KMS-11 (cell line): ENCODE measurements at regions not wholly inside any gene's neighbourhood (a gene's known extent, or its start where the extent isn't known, plus 50 kb on each side); places are given as distances from the start of the nearest gene placed in this dataset.

ENCODE experiments used
- H2AFZ ChIP-seq: fragments of 200-600 bp; sonication (generic); 2 replicates; pipeline ENCODE4 v1.6.1; 2016; ENCODE audit warnings: antibody characterized with exemption, mixed run types, low read depth
- H3K27ac ChIP-seq: fragments of 200-600 bp; sonication (generic); 2 replicates; pipeline ENCODE4 v1.6.1; 2016; ENCODE audit warnings: mild to moderate bottlenecking, mixed run types
- H3K27me3 ChIP-seq: fragments of 200-600 bp; sonication (generic); 2 replicates; pipeline ENCODE4 v1.6.1; 2017; ENCODE audit warnings: mild to moderate bottlenecking, low read depth, mixed run types, moderate library complexity; ENCODE audit not compliant: insufficient read depth
- H3K36me3 ChIP-seq: fragments of 200-600 bp; sonication (generic); 2 replicates; pipeline ENCODE4 v1.6.1; 2017; ENCODE audit warnings: mild to moderate bottlenecking, mixed run types; ENCODE audit not compliant: insufficient read depth
- H3K4me1 ChIP-seq: fragments of 200-600 bp; sonication (generic); 2 replicates; pipeline ENCODE4 v1.6.1; 2016; ENCODE audit warnings: mild to moderate bottlenecking, low read depth, mixed run types; ENCODE audit not compliant: poor library complexity, severe bottlenecking
- H3K4me2 ChIP-seq: fragments of 200-600 bp; sonication (generic); 2 replicates; pipeline ENCODE4 v1.7.0; 2016; ENCODE audit warnings: mild to moderate bottlenecking, mixed run types
- H3K4me3 ChIP-seq: fragments of 200-600 bp; sonication (generic); IDR thresholded peaks from 2 replicates; pipeline ENCODE4 v1.6.1; 2017; ENCODE audit warnings: low read depth, low read length, mixed read lengths; ENCODE audit not compliant: insufficient read depth
- H3K79me2 ChIP-seq: fragments of 200-600 bp; sonication (generic); 2 replicates; pipeline ENCODE4 v1.6.1; 2016; ENCODE audit warnings: low read depth, mixed run types; ENCODE audit not compliant: insufficient read depth
- H3K9ac ChIP-seq: fragments of 200-600 bp; sonication (generic); 2 replicates; pipeline ENCODE4 v1.6.1; 2016; ENCODE audit warnings: mild to moderate bottlenecking, mixed run types
- H4K20me1 ChIP-seq: fragments of 200-600 bp; sonication (generic); 2 replicates; pipeline ENCODE4 v1.6.1; 2016; ENCODE audit warnings: mild to moderate bottlenecking, mixed run types; ENCODE audit not compliant: insufficient read depth
- CTCF ChIP-seq: fragments of 200-600 bp; sonication (generic); conservative IDR thresholded peaks from 2 replicates; pipeline ENCODE4 v1.6.1; 2017; ENCODE audit warnings: low read depth, mild to moderate bottlenecking, antibody characterized with exemption, low read length, moderate library complexity, mixed read lengths

GRCh38 chr20:40080041-40080652, 608.9 kb downstream of the MAFB start:
- Histone ChIP-seq H2AFZ (no peak overlapping the region), H4K20me1 (no peaks in the 10 kb centered on the region), H3K4me2 (no peak overlapping the region), H3K36me3 (no peaks in the 10 kb centered on the region), H3K79me2 (no peaks in the 10 kb centered on the region), H3K4me1 (no peaks in the 10 kb centered on the region), H3K27ac (no peak overlapping the region), H3K9ac (no peak overlapping the region), H3K27me3 (no peaks in the 10 kb centered on the region), H3K4me3 (no peak overlapping the region)
- TF ChIP-seq CTCF = no peak

- H3K9ac ChIP-seq = no peak overlapping the region
- no peaks in the 10 kb centered on the region for H3K27me3 ChIP-seq
- TF ChIP-seq CTCF = no peak
- no peaks in the 10 kb centered on the region for H3K79me2 ChIP-seq
- no peak overlapping the region for H3K4me2 ChIP-seq
- no peak overlapping the region for H3K4me3 ChIP-seq
- no peaks in the 10 kb centered on the region for H4K20me1 ChIP-seq
- H3K4me1 ChIP-seq = no peaks in the 10 kb centered on the region
- no peaks in the 10 kb centered on the region for H3K36me3 ChIP-seq
- no peak overlapping the region for H3K27ac ChIP-seq
- H2AFZ ChIP-seq = no peak overlapping the region
These were observed 615.4 kb downstream of the MAFB start for GRCh38 chr20:40073535-40074111.

GRCh38 chr20:40072907-40073306, 616.1 kb downstream of the MAFB start:
- Histone ChIP-seq H4K20me1 (no peaks in the 10 kb centered on the region), H3K4me2 (no peak overlapping the region), H3K27ac (no peak overlapping the region), H3K9ac (no peak overlapping the region), H3K27me3 (no peaks in the 10 kb centered on the region), H3K4me1 (no peaks in the 10 kb centered on the region), H3K4me3 (no peak overlapping the region), H3K79me2 (no peaks in the 10 kb centered on the region), H2AFZ (no peak overlapping the region), H3K36me3 (no peaks in the 10 kb centered on the region)
- TF ChIP-seq CTCF = no peak

GRCh38 chr20:40056171-40056570, 632.9 kb downstream of the MAFB start:
- no peaks in the 10 kb centered on the region for H3K4me1 ChIP-seq
- no peaks in the 10 kb centered on the region for H3K79me2 ChIP-seq
- no peak overlapping the region for H3K9ac ChIP-seq
- no peak overlapping the region for H2AFZ ChIP-seq
- no peak overlapping the region for H3K4me2 ChIP-seq
- no peak overlapping the region for H3K4me3 ChIP-seq
- H3K36me3 ChIP-seq = no peaks in the 10 kb centered on the region
- no peaks in the 10 kb centered on the region for H3K27me3 ChIP-seq
- no peak overlapping the region for H3K27ac ChIP-seq
- TF ChIP-seq CTCF = no peak
- no peaks in the 10 kb centered on the region for H4K20me1 ChIP-seq
